CD8-positive, alpha-beta memory T cell (primary cell): ENCODE measurements at regions not wholly inside any gene's neighbourhood (a gene's known extent, or its start where the extent isn't known, plus 50 kb on each side); places are given as distances from the start of the nearest gene placed in this dataset.
"Not testable (repeated sequence)": the region's sequence is repeated elsewhere in the genome, so short reads cannot be mapped to it uniquely, and the experiment has no call there.

Source experiments
- CTCF ChIA-PET: fragments of 350-600 bp; sonication (Branson Sonifier 250); formaldehyde crosslinking; loops from one replicate; lab custom pipeline; 2021; ENCODE audit warnings: antibody characterized with exemption; lab: Charles Lee
- POLR2A ChIA-PET: fragments of 350-600 bp; sonication (Branson Sonifier 250); formaldehyde crosslinking; loops from one replicate; lab custom pipeline; 2021; ENCODE audit warnings: antibody characterized with exemption; lab: Charles Lee
- DNase-seq, 5 donors: peaks; one replicate each; pipeline versions ENCODE4 v3.0.0 to v3.0.0-alpha.2; 2020 to 2022; ENCODE audit warnings: mixed read lengths in 1 of 5
- H3K27ac ChIP-seq: one replicate; pipeline ENCODE4 v1.7.0; 2013; ENCODE audit warnings: low read depth, mild to moderate bottlenecking, low read length, moderate library complexity
- H3K27me3 ChIP-seq: 2 replicates; pipeline ENCODE4 v1.7.0; 2013; ENCODE audit warnings: low read length, mild to moderate bottlenecking; ENCODE audit not compliant: insufficient read depth, poor library complexity, severe bottlenecking
- H3K36me3 ChIP-seq: 2 replicates; pipeline ENCODE4 v1.7.0; 2013; ENCODE audit warnings: mild to moderate bottlenecking, low read length, moderate library complexity; ENCODE audit not compliant: insufficient read depth
- H3K4me1 ChIP-seq: 2 replicates; pipeline ENCODE4 v1.7.0; 2013; ENCODE audit warnings: mild to moderate bottlenecking, low read length, moderate library complexity; ENCODE audit not compliant: insufficient read depth
- H3K4me3 ChIP-seq: 2 replicates; pipeline ENCODE4 v1.7.0; 2013; ENCODE audit warnings: mild to moderate bottlenecking, low read length
- H3K9me3 ChIP-seq: 2 replicates; pipeline ENCODE4 v1.7.0; 2013; ENCODE audit warnings: mild to moderate bottlenecking, low read length
- H3K27ac Mint-ChIP-seq, 8 donors: one replicate each; pipeline ENCODE4 v1.8.0; 2020 to 2021; ENCODE audit warnings: mixed read lengths in 8 of 8, mild to moderate bottlenecking in 6 of 8, inconsistent platforms in 3 of 8, moderate library complexity in 3 of 8
- H3K27me3 Mint-ChIP-seq, 2 donors: one replicate each; pipeline ENCODE4 v1.8.0; 2020 to 2021; ENCODE audit warnings: mixed read lengths in 2 of 2, mild to moderate bottlenecking in 1 of 2, moderate library complexity in 1 of 2
- H3K36me3 Mint-ChIP-seq, 3 donors: one replicate each; pipeline ENCODE4 v1.8.0; 2020 to 2021; ENCODE audit warnings: mixed read lengths in 3 of 3, inconsistent platforms in 1 of 3, mild to moderate bottlenecking in 1 of 3
- H3K4me1 Mint-ChIP-seq, 3 donors: one replicate each; pipeline ENCODE4 v1.8.0; 2020 to 2021; ENCODE audit warnings: mixed read lengths in 3 of 3, inconsistent platforms in 1 of 3, mild to moderate bottlenecking in 1 of 3
- H3K4me3 Mint-ChIP-seq, 7 donors: one replicate each; pipeline ENCODE4 v1.8.0; 2020 to 2021; ENCODE audit warnings: mixed read lengths in 7 of 7, mild to moderate bottlenecking in 6 of 7, moderate library complexity in 4 of 7, inconsistent platforms in 2 of 7
- H3K9me3 Mint-ChIP-seq, 5 donors: one replicate each; pipeline ENCODE4 v1.8.0; 2020 to 2022; ENCODE audit warnings: mixed read lengths in 5 of 5, mild to moderate bottlenecking in 3 of 5, moderate library complexity in 2 of 5, inconsistent platforms in 1 of 5

DNA sequence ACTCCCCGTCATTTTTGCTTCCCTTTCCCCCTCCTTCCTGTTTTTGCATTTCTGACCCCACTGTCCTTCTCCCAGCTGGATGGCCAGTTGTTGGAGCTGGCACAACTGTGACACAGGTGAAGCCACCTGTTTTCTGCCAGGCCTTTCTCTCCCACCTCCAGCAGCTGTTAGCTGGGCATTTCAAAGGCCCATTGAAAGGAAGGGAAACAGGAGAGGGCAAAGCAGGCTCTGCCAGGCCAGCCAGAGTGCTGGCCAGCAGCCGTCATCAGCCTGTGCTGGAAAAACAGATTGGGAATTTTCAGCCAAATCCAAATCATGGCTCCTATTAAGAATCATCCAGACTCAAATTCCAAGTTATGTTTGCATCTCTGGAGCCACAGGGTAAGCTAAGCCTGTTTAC is 155.2 kb upstream of the C2CD4B start:
- no peaks in the 10 kb centered on the region for H3K36me3 Mint-ChIP-seq
- DNase-seq = no peak
- no peaks in the 10 kb centered on the region for H3K4me1 ChIP-seq
- no peak overlapping the region for H3K4me3 Mint-ChIP-seq
- no peak overlapping the region for H3K4me3 ChIP-seq
- no peak overlapping the region for H3K27ac Mint-ChIP-seq
- peaks cover 9 to 15% of the 10 kb centered on the region in 2 donors for H3K27me3 Mint-ChIP-seq
- H3K27ac ChIP-seq = no peak overlapping the region
- no peaks in the 10 kb centered on the region for H3K9me3 ChIP-seq
- H3K4me1 Mint-ChIP-seq = no peaks in the 10 kb centered on the region
- no peaks in the 10 kb centered on the region for H3K27me3 ChIP-seq
- H3K9me3 Mint-ChIP-seq = peaks cover 0 to 1% (median 0%) of the 10 kb centered on the region in 5 donors
- ChIA-PET POLR2A (no interaction called here), CTCF (no interaction called here)
- H3K36me3 ChIP-seq = no peaks in the 10 kb centered on the region

DNA sequence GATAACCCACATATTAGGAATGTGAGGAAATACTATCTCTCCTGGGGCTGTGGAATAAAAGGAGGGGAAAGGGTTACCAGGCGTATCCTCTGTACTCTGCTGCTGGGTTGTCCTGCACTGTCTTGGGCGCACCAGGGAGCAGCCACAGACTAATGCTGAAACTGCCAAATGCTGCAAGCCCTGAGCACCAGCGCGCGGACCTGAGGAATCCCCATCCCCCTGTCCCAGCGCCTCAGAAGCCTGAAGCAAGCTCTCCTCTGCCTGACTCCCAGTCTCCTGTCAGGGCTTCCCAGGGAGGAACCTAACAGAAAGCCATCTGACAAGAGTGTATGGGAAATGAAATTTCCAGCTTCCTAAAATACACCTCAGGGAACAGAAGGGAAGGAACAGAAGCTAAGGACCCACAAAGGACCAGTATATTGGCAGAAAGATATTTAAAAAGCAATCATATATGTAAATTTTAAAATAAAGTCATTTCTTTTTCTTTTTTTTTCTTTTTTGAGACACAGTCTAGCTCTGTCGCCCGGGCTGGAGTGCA is 158.3 kb upstream of the C2CD4B start:
- no peak for DNase-seq
- no peaks in the 10 kb centered on the region for H3K36me3 ChIP-seq
- Mint-ChIP-seq H3K4me1 (no peaks in the 10 kb centered on the region), H3K36me3 (no peaks in the 10 kb centered on the region), H3K9me3 (peaks cover 0 to 1% (median 0%) of the 10 kb centered on the region in 5 donors), H3K27me3 (peaks cover 9 to 16% of the 10 kb centered on the region in 2 donors), H3K27ac (no peak overlapping the region), H3K4me3 (no peak overlapping the region)
- no peaks in the 10 kb centered on the region for H3K27me3 ChIP-seq
- ChIA-PET CTCF (no interaction called here), POLR2A (no interaction called here)
- no peak overlapping the region for H3K27ac ChIP-seq
- no peak overlapping the region for H3K4me3 ChIP-seq
- no peaks in the 10 kb centered on the region for H3K9me3 ChIP-seq
- H3K4me1 ChIP-seq = no peaks in the 10 kb centered on the region

DNA sequence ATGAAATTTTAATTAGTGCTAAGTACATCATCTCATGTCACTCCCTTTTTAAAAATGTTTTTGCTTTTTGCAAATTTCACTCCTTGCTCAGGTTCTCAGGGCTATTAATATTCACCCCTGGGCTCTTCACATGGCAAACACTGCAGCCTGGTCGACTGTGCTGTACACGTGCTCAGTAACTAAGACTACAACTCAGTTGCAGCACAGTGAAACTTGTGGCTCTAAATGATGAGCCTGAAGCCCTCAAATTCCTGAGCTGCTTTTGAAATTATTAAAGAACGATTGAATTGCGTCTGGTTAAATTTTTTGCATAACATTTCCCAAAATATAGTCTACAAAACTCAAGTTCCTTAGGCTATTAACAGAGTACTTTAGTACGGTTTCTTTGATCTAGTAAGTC is 159.3 kb upstream of the C2CD4B start:
- Mint-ChIP-seq H3K27me3 (peaks cover 6 to 14% of the 10 kb centered on the region in 2 donors), H3K36me3 (no peaks in the 10 kb centered on the region), H3K27ac (no peak overlapping the region), H3K4me1 (no peaks in the 10 kb centered on the region), H3K4me3 (no peak overlapping the region), H3K9me3 (peaks cover 0 to 1% (median 0%) of the 10 kb centered on the region in 5 donors)
- Histone ChIP-seq H3K4me1 (no peaks in the 10 kb centered on the region), H3K4me3 (no peak overlapping the region), H3K27ac (no peak overlapping the region), H3K9me3 (no peaks in the 10 kb centered on the region), H3K27me3 (no peaks in the 10 kb centered on the region), H3K36me3 (no peaks in the 10 kb centered on the region)
- ChIA-PET CTCF (no interaction called here), POLR2A (no interaction called here)
- DNase-seq = no peak

DNA sequence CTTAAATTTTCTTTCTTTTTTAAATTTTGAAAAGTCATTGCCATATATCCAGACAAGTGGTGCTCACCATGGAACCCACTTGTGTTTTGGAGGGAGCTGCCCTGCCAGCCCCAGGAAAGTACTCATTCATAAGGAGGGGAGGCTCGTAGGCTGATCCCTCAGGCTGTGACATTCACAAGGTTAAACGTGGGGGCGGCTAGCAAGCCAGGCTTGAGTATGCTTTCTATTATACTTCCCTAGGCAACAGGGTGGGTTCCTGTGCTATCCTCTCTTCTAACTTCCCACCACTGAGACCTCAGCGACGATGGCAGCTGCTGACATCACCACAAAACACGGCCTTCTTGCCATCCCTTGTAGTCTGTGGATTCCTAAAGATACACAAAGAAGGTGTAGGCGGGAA is 160.5 kb upstream of the C2CD4B start:
- no peak overlapping the region for H3K4me3 Mint-ChIP-seq
- Histone ChIP-seq H3K36me3 (no peaks in the 10 kb centered on the region), H3K4me1 (no peaks in the 10 kb centered on the region), H3K27ac (no peak overlapping the region), H3K4me3 (no peak overlapping the region), H3K9me3 (no peaks in the 10 kb centered on the region), H3K27me3 (no peaks in the 10 kb centered on the region)
- H3K27ac Mint-ChIP-seq = no peak overlapping the region
- no peaks in the 10 kb centered on the region for H3K9me3 Mint-ChIP-seq
- H3K4me1 Mint-ChIP-seq = no peaks in the 10 kb centered on the region
- ChIA-PET CTCF (no interaction called here), POLR2A (no interaction called here)
- H3K27me3 Mint-ChIP-seq = peaks cover 4 to 10% of the 10 kb centered on the region in 2 donors
- no peaks in the 10 kb centered on the region for H3K36me3 Mint-ChIP-seq
- DNase-seq = no peak

DNA sequence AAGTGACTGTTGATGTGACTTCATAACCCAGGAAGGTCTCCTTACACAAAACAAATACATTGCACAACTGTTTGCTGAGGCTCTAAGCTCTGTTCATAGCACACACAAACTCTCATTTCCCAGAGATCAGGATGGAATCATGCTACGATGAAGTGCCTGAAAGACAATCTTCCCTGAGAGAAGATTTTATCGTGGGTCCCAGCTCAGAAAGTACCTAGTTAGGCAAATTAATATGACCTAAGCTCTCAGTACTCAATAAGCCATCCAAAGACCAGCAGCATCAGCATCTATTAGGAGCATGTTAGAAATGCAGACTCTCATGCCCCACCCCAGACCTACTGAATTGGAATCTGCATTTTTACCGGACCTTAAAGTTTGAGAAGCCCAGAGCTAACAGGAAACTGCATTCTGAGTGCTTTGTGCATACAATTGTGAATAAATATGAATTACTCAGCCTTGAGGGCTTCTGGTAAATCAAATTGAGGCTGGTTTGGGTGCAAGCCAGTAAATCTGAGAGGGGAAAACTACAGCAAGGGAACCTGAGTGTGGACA is 161.5 kb upstream of the C2CD4B start:
- no peak for DNase-seq
- Histone ChIP-seq H3K36me3 (no peaks in the 10 kb centered on the region), H3K27me3 (no peaks in the 10 kb centered on the region), H3K4me1 (no peaks in the 10 kb centered on the region), H3K27ac (no peak overlapping the region), H3K4me3 (no peak overlapping the region), H3K9me3 (no peaks in the 10 kb centered on the region)
- H3K4me3 Mint-ChIP-seq = no peak overlapping the region
- no peaks in the 10 kb centered on the region for H3K36me3 Mint-ChIP-seq
- CTCF ChIA-PET = no interaction called here
- H3K4me1 Mint-ChIP-seq = no peaks in the 10 kb centered on the region
- POLR2A ChIA-PET = no interaction called here
- no peak overlapping the region for H3K27ac Mint-ChIP-seq
- peaks cover 4 to 10% of the 10 kb centered on the region in 2 donors for H3K27me3 Mint-ChIP-seq
- no peaks in the 10 kb centered on the region for H3K9me3 Mint-ChIP-seq

DNA sequence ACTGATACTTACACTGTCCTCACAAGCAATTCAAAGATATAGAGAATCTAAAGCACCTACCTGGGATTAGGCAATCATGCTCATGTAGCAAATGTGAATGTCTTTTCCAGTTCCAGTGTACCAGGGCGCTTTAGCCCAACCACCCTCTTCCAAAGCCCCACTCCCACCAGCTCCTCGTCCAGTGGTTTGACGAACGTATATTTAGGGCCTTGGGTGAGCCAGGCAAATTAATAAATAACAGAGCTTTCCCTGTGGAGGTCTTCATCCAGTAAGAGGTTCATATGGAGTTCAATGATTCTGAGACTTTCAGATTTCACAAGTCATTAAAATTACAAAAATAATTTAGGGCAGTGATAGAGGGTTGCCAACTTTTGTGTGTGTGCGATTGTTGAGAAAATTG is 162.3 kb upstream of the C2CD4B start:
- CTCF ChIA-PET = no interaction called here
- no peak overlapping the region for H3K27ac Mint-ChIP-seq

DNA sequence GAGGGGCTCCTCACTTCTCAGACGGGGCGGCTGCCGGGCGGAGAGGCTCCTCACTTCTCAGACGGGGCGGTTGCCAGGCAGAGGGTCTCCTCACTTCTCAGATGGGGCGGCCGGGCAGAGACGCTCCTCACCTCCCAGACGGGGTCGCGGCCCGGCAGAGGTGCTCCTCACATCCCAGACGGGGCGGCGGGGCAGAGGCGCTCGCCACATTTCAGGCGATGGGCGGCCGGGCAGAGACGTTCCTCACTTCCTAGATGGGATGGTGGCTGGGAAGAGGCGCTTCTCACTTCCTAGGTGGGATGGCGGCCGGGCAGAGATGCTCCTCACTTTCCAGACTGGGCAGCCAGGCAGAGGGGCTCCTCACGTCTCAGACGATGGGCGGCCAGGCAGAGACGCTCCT is 167.4 kb upstream of the C2CD4B start:
- H3K9me3 ChIP-seq, H3K27ac Mint-ChIP-seq, H3K36me3 ChIP-seq, CTCF ChIA-PET, H3K27me3 ChIP-seq, H3K4me1 ChIP-seq, H3K4me1 Mint-ChIP-seq, H3K4me3 Mint-ChIP-seq, H3K36me3 Mint-ChIP-seq, H3K27ac ChIP-seq, POLR2A ChIA-PET, DNase-seq, H3K4me3 ChIP-seq, H3K9me3 Mint-ChIP-seq: not testable (repeated sequence)
- peaks cover 1 to 11% of the 10 kb centered on the region in 2 donors for H3K27me3 Mint-ChIP-seq

More for the DNA sequence above, 162.3 kb upstream of the C2CD4B start:
- Histone ChIP-seq H3K4me1 (no peaks in the 10 kb centered on the region), H3K27ac (no peak overlapping the region), H3K4me3 (no peak overlapping the region), H3K27me3 (no peaks in the 10 kb centered on the region), H3K9me3 (no peaks in the 10 kb centered on the region), H3K36me3 (no peaks in the 10 kb centered on the region)
- Mint-ChIP-seq H3K4me1 (no peaks in the 10 kb centered on the region), H3K36me3 (no peaks in the 10 kb centered on the region), H3K4me3 (no peak overlapping the region), H3K9me3 (no peaks in the 10 kb centered on the region), H3K27me3 (peaks cover 4 to 6% of the 10 kb centered on the region in 2 donors)
- DNase-seq = no peak
- POLR2A ChIA-PET = no interaction called here

DNA sequence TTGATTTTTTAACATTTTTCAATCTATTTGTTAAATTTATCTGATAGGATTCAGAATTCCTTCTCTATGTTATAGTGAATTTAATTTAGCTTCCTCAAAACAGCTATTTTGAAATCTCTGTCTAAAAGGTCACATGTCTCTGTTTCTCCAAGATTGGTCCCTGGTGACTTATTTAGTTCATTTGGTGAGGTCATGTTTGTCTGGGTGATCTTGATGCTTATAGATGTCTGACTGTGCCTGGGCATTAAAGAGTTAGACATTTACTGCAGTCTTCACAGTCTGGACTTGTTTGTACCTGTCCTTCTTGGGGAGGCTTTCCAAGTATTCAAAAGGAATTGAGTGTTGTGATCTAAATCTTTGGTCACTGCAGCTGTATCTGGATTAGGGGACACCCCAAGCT is 169.5 kb upstream of the C2CD4B start:
- Mint-ChIP-seq H3K27ac (no peak overlapping the region), H3K9me3 (no peaks in the 10 kb centered on the region), H3K4me1 (no peaks in the 10 kb centered on the region), H3K36me3 (no peaks in the 10 kb centered on the region), H3K4me3 (no peak overlapping the region), H3K27me3 (peaks cover 0 to 15% of the 10 kb centered on the region in 2 donors)
- no peak overlapping the region for H3K27ac ChIP-seq
- H3K36me3 ChIP-seq = no peaks in the 10 kb centered on the region
- no peaks in the 10 kb centered on the region for H3K9me3 ChIP-seq
- no peaks in the 10 kb centered on the region for H3K4me1 ChIP-seq
- no peaks in the 10 kb centered on the region for H3K27me3 ChIP-seq
- no peak overlapping the region for H3K4me3 ChIP-seq
- POLR2A ChIA-PET = no interaction called here
- CTCF ChIA-PET = no interaction called here
- DNase-seq = no peak
